ENCODE measurements at regions not wholly inside any gene's neighbourhood (a gene's known extent, or its start where the extent isn't known, plus 50 kb on each side); places are given as distances from the start of the nearest gene placed in this dataset.

DNA sequence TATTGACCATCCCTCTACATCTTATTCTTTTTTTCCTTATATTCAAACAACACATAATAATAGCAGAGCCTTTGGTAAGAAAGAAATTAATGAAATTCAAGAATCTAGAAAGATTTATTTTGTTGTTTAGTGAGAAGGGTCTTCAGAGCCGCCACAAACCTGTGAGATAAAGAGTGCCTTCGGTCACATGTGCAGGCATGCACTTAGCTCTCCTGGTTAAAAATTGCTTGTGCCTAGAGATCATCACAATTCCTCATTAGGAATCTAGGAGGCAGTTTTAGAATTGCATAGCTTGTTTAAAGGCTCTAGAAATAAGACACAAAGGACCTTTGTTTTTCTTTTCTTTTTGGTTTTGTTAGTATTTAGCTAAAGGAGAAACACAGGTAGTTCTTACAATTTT lies 1948.4 kb upstream of the IGFBP7 start:
- TF ChIP-seq RAD21 (IDR thresholded peaks at IDR 0.05; ENCODE audit: low read depth) (no peak), NFIC (IDR thresholded peaks at IDR 0.05) (no peak), REST (IDR thresholded peaks at IDR 0.05; ENCODE audit: low read depth) (no peak), CEBPB (IDR thresholded peaks at IDR 0.05) (no peak), TEAD4 (IDR thresholded peaks at IDR 0.05) (no peak), MAX (IDR thresholded peaks at IDR 0.05) (no peak), EGR1 (IDR thresholded peaks at IDR 0.05) (no peak), ZBTB7A (IDR thresholded peaks at IDR 0.05; ENCODE audit: low read depth) (no peak), FOXM1 (IDR thresholded peaks at IDR 0.05; ENCODE audit: borderline replicate concordance, low read depth) (no peak), EP300 (IDR thresholded peaks at IDR 0.05; ENCODE audit: borderline replicate concordance) (no peak), CREB1 (IDR thresholded peaks at IDR 0.05; ENCODE audit: low read depth) (no peak), YY1 (IDR thresholded peaks at IDR 0.05; ENCODE audit: low read depth) (no peak), TCF12 (IDR thresholded peaks at IDR 0.05; ENCODE audit: low read depth) (no peak), TAF1 (IDR thresholded peaks at IDR 0.05; ENCODE audit: low read depth) (no peak)
- TF ChIP-seq, protein P1, sequence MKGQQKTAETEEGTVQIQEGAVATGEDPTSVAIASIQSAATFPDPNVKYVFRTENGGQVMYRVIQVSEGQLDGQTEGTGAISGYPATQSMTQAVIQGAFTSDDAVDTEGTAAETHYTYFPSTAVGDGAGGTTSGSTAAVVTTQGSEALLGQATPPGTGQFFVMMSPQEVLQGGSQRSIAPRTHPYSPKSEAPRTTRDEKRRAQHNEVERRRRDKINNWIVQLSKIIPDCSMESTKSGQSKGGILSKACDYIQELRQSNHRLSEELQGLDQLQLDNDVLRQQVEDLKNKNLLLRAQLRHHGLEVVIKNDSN (IDR thresholded peaks at IDR 0.05), result no peak

DNA sequence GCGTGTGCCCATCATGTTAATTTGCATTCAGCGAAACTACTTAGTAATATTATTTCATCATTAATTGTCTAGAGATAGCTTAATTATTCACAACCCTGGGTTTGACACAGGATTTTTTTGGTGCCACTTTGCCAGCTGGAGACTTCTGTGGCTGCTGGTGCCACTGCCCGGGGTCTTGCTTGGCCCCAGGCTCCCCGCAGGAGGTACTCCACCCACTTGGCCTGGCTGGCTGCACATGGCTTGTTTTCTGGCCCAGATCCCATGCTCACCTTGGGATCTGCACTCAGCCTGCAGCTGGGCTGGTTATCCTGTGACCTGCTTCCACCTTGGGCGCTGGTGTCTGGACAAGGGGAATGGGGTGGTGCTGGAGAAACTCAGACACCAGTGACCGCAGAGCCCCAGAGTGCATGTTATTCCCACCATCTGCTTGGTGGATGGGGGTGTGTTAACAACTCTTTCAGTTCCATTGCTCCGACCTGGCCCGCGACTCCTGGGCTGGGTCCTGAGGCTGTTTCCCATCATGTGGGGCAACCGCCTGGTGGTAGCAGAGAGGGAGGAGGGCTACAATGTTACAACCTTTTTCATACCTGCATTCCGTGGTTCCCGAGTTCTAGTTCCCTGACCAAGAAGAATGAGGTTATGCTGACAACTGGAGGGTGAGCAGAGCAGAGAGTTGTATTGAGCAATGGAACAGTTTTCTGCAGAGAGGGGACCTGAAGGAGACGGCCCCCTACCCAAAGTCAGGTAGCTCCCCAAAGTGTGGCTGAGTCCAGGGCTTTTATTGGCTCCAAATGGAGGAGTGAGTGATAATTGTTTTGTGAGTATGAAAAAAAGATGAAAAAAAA lies 1950.0 kb upstream of the IGFBP7 start:
- TF ChIP-seq CEBPB (IDR thresholded peaks at IDR 0.05) (peak; percentile 67; the same call in 1 of the 2 replicates), ZBTB7A (IDR thresholded peaks at IDR 0.05; ENCODE audit: low read depth) (peak; percentile 70), TEAD4 (IDR thresholded peaks at IDR 0.05) (peak; percentile 65), TCF12 (IDR thresholded peaks at IDR 0.05; ENCODE audit: low read depth) (peak; percentile 96), FOXM1 (IDR thresholded peaks at IDR 0.05; ENCODE audit: borderline replicate concordance, low read depth) (peak; percentile 54; the same call in 1 of the 2 replicates), RAD21 (IDR thresholded peaks at IDR 0.05; ENCODE audit: low read depth) (peak; percentile 19; the same call in 1 of the 2 replicates), NFIC (IDR thresholded peaks at IDR 0.05) (peak; percentile 98), YY1 (IDR thresholded peaks at IDR 0.05; ENCODE audit: low read depth) (no peak), EP300 (IDR thresholded peaks at IDR 0.05; ENCODE audit: borderline replicate concordance) (peak; percentile 87), MAX (IDR thresholded peaks at IDR 0.05) (no peak; the same call in 1 of the 2 replicates), REST (IDR thresholded peaks at IDR 0.05; ENCODE audit: low read depth) (no peak), CREB1 (IDR thresholded peaks at IDR 0.05; ENCODE audit: low read depth) (no peak), TAF1 (IDR thresholded peaks at IDR 0.05; ENCODE audit: low read depth) (no peak), EGR1 (IDR thresholded peaks at IDR 0.05) (no peak)
- TF ChIP-seq, protein P1 (IDR thresholded peaks at IDR 0.05), result no peak

DNA sequence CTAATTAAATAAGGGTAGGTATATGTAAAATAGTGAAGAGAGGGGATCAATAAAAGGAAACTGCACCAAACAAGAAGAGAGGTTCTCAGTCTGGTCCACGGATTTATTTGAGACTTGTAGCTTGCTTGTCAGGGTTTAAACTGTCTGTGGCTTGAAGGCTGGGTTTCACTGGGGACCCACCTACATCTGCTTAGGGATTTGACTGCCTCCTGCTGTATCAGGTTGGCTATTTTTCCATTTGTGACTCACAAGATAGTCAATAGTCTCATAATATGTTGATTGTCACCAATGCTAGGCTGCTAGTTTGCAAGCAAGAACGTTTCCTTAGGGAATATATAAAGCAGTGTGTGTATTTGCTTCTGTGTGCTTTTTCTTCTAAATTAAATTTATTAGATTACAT lies 1950.7 kb upstream of the IGFBP7 start:
- TF ChIP-seq ZBTB7A (IDR thresholded peaks at IDR 0.05; ENCODE audit: low read depth) (no peak), TCF12 (IDR thresholded peaks at IDR 0.05; ENCODE audit: low read depth) (no peak)

DNA sequence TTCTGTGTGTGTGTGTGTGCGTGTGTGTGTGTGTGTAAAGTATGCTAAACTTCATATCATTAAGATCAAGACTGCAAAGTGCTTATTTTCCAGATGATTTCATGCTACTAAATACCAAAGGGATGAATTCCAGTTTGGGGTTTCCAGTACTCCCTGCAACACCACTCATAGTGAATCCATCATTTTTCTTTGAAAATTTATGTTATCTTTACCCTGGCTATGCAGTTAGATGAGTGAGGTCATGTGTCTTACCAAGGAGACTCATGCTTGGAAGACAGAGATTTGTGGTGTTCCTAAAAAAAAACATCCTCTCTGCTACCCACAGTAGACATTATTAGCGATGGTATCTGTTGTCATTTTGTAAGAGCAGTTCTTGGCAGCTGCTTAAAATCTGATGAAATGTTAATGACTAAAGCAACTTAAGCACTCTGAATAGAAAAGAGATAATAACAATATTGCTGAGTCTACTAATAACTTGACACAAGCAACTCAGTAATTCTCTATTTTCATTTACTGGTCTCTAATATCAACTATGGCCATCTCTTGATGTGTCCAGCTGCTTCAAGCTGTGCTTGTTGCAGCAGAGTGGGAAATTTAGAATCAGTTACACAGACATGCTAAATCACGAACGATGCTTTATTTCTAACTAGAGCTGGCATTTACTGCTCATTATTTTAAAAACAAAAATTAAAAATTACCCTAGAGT lies 1953.0 kb upstream of the IGFBP7 start:
- TF ChIP-seq ZBTB7A (IDR thresholded peaks at IDR 0.05; ENCODE audit: low read depth) (no peak), NFIC (IDR thresholded peaks at IDR 0.05) (no peak), TEAD4 (IDR thresholded peaks at IDR 0.05) (no peak), EGR1 (IDR thresholded peaks at IDR 0.05) (no peak), REST (IDR thresholded peaks at IDR 0.05; ENCODE audit: low read depth) (no peak), CREB1 (IDR thresholded peaks at IDR 0.05; ENCODE audit: low read depth) (no peak), TCF12 (IDR thresholded peaks at IDR 0.05; ENCODE audit: low read depth) (no peak), RAD21 (IDR thresholded peaks at IDR 0.05; ENCODE audit: low read depth) (no peak), MAX (IDR thresholded peaks at IDR 0.05) (no peak), FOXM1 (IDR thresholded peaks at IDR 0.05; ENCODE audit: borderline replicate concordance, low read depth) (no peak), YY1 (IDR thresholded peaks at IDR 0.05; ENCODE audit: low read depth) (no peak), CEBPB (IDR thresholded peaks at IDR 0.05) (no peak), EP300 (IDR thresholded peaks at IDR 0.05; ENCODE audit: borderline replicate concordance) (no peak), TAF1 (IDR thresholded peaks at IDR 0.05; ENCODE audit: low read depth) (no peak)
- TF ChIP-seq, protein P1 (IDR thresholded peaks at IDR 0.05), result no peak

All from Ishikawa (cell line).